NCI-H446 (cell line): ENCODE measurements at regions not wholly inside any gene's neighbourhood (a gene's known extent, or its start where the extent isn't known, plus 50 kb on each side); places are given as distances from the start of the nearest gene placed in this dataset.

Source experiments
- DNase-seq, 2 experiments: peaks; one replicate each; lab custom pipeline; 2025; lab: John Stamatoyannopoulos, UW

- no peak for DNase-seq
Measured at GRCh38 chr19:31223740-31224534, 125.3 kb downstream of the TSHZ3 start.

GRCh38 chr19:31220540-31220939 is 128.7 kb downstream of the TSHZ3 start:
- DNase-seq = no peak

GRCh38 chr19:31214997-31215396 is 134.2 kb downstream of the TSHZ3 start:
- no peak for DNase-seq

GRCh38 chr19:31214086-31214485 is 135.2 kb downstream of the TSHZ3 start:
- no peak for DNase-seq

- DNase-seq = no peak
Measured at GRCh38 chr19:31211088-31211487, 138.1 kb downstream of the TSHZ3 start.

- DNase-seq = no peak
Measured at GRCh38 chr19:31205887-31206518, 143.2 kb downstream of the TSHZ3 start.

GRCh38 chr19:31204115-31204514 is 145.1 kb downstream of the TSHZ3 start:
- no peak for DNase-seq

- no peak for DNase-seq
Measured at GRCh38 chr19:31185261-31185660, 164.0 kb downstream of the TSHZ3 start.

GRCh38 chr19:31181535-31181934 is 167.7 kb downstream of the TSHZ3 start:
- no peak for DNase-seq

GRCh38 chr19:31180907-31181306 is 168.3 kb downstream of the TSHZ3 start:
- no peak for DNase-seq

- DNase-seq = no peak
Measured at GRCh38 chr19:31179471-31179852, 169.8 kb downstream of the TSHZ3 start.

GRCh38 chr19:31178833-31179470 is 170.3 kb downstream of the TSHZ3 start:
- no peak for DNase-seq

- no peak for DNase-seq
Measured at GRCh38 chr19:31177246-31177645, 172.0 kb downstream of the TSHZ3 start.

- no peak for DNase-seq
Measured at GRCh38 chr19:31175564-31176348, 173.5 kb downstream of the TSHZ3 start.

GRCh38 chr19:31174948-31175347 is 174.3 kb downstream of the TSHZ3 start:
- no peak for DNase-seq

GRCh38 chr19:31173991-31174390 is 175.2 kb downstream of the TSHZ3 start:
- no peak for DNase-seq

GRCh38 chr19:31171936-31172335 is 177.3 kb downstream of the TSHZ3 start:
- DNase-seq = no peak

- no peak for DNase-seq
Measured at GRCh38 chr19:31170046-31170445, 179.2 kb downstream of the TSHZ3 start.

- DNase-seq = no peak
Measured at GRCh38 chr19:31168106-31168625, 181.1 kb downstream of the TSHZ3 start.

- no peak for DNase-seq
Measured at GRCh38 chr19:31167690-31168089, 181.5 kb downstream of the TSHZ3 start.

- no peak for DNase-seq
Measured at GRCh38 chr19:31166206-31166605, 183.0 kb downstream of the TSHZ3 start.

GRCh38 chr19:31164791-31165251 is 184.4 kb downstream of the TSHZ3 start:
- no peak for DNase-seq
